ENCODE measurements at regions not wholly inside any gene's neighbourhood (a gene's known extent, or its start where the extent isn't known, plus 50 kb on each side); places are given as distances from the start of the nearest gene placed in this dataset.

- H3K79me2 ChIP-seq (ENCODE audit: low read length): no peaks in the 10 kb centered on the region
- H3K27me3 ChIP-seq (replicated peaks; ENCODE audit: insufficient read depth, low read length): no peaks in the 10 kb centered on the region
- no peaks in the 10 kb centered on the region for H3F3A ChIP-seq (ENCODE audit: insufficient read depth, low read length)
- no peak overlapping the region for H3K27ac ChIP-seq (ENCODE audit: low read length)
- H3K4me3 ChIP-seq (ENCODE audit: low read length): no peak overlapping the region
- TF ChIP-seq CTCF (IDR thresholded peaks at IDR 0.05; ENCODE audit: low read length): no peak
- TF ChIP-seq EZH2phosphoT487 (IDR thresholded peaks at IDR 0.05; ENCODE audit: low read length): no peak
- no peak for TF ChIP-seq EZH2 (optimal IDR thresholded peaks at IDR 0.05; ENCODE audit: low read depth, low read length)
- no peak for DNase-seq
- no peak overlapping the region for H3K9ac ChIP-seq (ENCODE audit: low read length)
- no peak overlapping the region for H2AFZ ChIP-seq (ENCODE audit: low read length)
- no peak overlapping the region for H3K4me2 ChIP-seq (ENCODE audit: low read depth, low read length)
- H3K36me3 ChIP-seq (replicated peaks; ENCODE audit: insufficient read depth, low read length): no peaks in the 10 kb centered on the region
- H4K20me1 ChIP-seq (ENCODE audit: insufficient read depth, low read length): no peaks in the 10 kb centered on the region
- no peaks in the 10 kb centered on the region for H3K9me2 ChIP-seq (replicated peaks; ENCODE audit: insufficient read depth, low read length)
- H3K4me1 ChIP-seq (ENCODE audit: low read length): no peaks in the 10 kb centered on the region
- H3K9me3 ChIP-seq (replicated peaks; ENCODE audit: insufficient read depth, low read length): no peaks in the 10 kb centered on the region
Observed at GRCh38 chr13:61725806-61726205, 310.2 kb upstream of the PCDH20 start.

- H3K9me2 ChIP-seq (replicated peaks; ENCODE audit: insufficient read depth, low read length): no peaks in the 10 kb centered on the region
- no peaks in the 10 kb centered on the region for H3K4me1 ChIP-seq (ENCODE audit: low read length)
- no peaks in the 10 kb centered on the region for H3F3A ChIP-seq (ENCODE audit: insufficient read depth, low read length)
- no peak overlapping the region for H2AFZ ChIP-seq (ENCODE audit: low read length)
- H3K79me2 ChIP-seq (ENCODE audit: low read length): no peaks in the 10 kb centered on the region
- DNase-seq: no peak
- no peak overlapping the region for H3K4me3 ChIP-seq (ENCODE audit: low read length)
- no peak overlapping the region for H3K27ac ChIP-seq (ENCODE audit: low read length)
- TF ChIP-seq CTCF (IDR thresholded peaks at IDR 0.05; ENCODE audit: low read length) (no peak), EZH2phosphoT487 (IDR thresholded peaks at IDR 0.05; ENCODE audit: low read length) (no peak), EZH2 (optimal IDR thresholded peaks at IDR 0.05; ENCODE audit: low read depth, low read length) (no peak)
- H4K20me1 ChIP-seq (ENCODE audit: insufficient read depth, low read length): no peaks in the 10 kb centered on the region
- no peaks in the 10 kb centered on the region for H3K9me3 ChIP-seq (replicated peaks; ENCODE audit: insufficient read depth, low read length)
- H3K9ac ChIP-seq (ENCODE audit: low read length): no peak overlapping the region
- H3K27me3 ChIP-seq (replicated peaks; ENCODE audit: insufficient read depth, low read length): no peaks in the 10 kb centered on the region
- no peak overlapping the region for H3K4me2 ChIP-seq (ENCODE audit: low read depth, low read length)
- H3K36me3 ChIP-seq (replicated peaks; ENCODE audit: insufficient read depth, low read length): no peaks in the 10 kb centered on the region
Observed at GRCh38 chr13:61722119-61722518, 306.5 kb upstream of the PCDH20 start.

GRCh38 chr13:61712621-61713020, 297.0 kb upstream of the PCDH20 start:
- Histone ChIP-seq H3K79me2 (ENCODE audit: low read length) (no peaks in the 10 kb centered on the region), H2AFZ (ENCODE audit: low read length) (no peak overlapping the region), H3K36me3 (replicated peaks; ENCODE audit: insufficient read depth, low read length) (no peaks in the 10 kb centered on the region), H4K20me1 (ENCODE audit: insufficient read depth, low read length) (no peaks in the 10 kb centered on the region), H3K9me3 (replicated peaks; ENCODE audit: insufficient read depth, low read length) (no peaks in the 10 kb centered on the region), H3K27me3 (replicated peaks; ENCODE audit: insufficient read depth, low read length) (no peaks in the 10 kb centered on the region), H3K27ac (ENCODE audit: low read length) (no peak overlapping the region), H3K9ac (ENCODE audit: low read length) (no peak overlapping the region), H3F3A (ENCODE audit: insufficient read depth, low read length) (no peaks in the 10 kb centered on the region), H3K9me2 (replicated peaks; ENCODE audit: insufficient read depth, low read length) (no peaks in the 10 kb centered on the region), H3K4me1 (ENCODE audit: low read length) (no peaks in the 10 kb centered on the region), H3K4me3 (ENCODE audit: low read length) (no peak overlapping the region), H3K4me2 (ENCODE audit: low read depth, low read length) (no peak overlapping the region)
- TF ChIP-seq EZH2 (optimal IDR thresholded peaks at IDR 0.05; ENCODE audit: low read depth, low read length) (no peak), EZH2phosphoT487 (IDR thresholded peaks at IDR 0.05; ENCODE audit: low read length) (no peak), CTCF (IDR thresholded peaks at IDR 0.05; ENCODE audit: low read length) (no peak)
- no peak for DNase-seq

Data from MM.1S (cell line).